ENCODE measurements at regions not wholly inside any gene's neighbourhood (a gene's known extent, or its start where the extent isn't known, plus 50 kb on each side); places are given as distances from the start of the nearest gene placed in this dataset.

DNA sequence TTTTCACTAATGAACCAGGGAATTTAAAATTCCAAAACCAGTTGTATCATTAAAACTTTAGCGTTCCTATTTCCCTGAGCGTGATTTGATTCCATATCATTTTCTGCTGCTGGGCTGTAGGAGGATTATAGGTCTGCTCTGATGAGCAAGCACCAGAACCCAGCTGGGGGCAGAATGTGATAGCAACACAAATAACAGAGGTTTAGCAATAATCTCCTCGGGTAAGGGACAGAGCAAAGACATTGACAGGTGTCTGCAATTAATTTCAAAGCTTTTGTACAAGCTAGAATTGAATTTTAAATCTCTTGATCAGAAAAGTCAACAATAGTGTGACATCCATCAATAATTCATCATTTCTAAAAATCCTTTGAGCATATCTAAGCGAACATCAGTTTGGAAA, 163.4 kb upstream of the RAP2B start:
- Histone ChIP-seq H3K27ac (ENCODE audit: low read depth in 2 of 2, low read length in 2 of 2) (no peak overlapping the region), H3K9me3 (ENCODE audit: control insufficient read depth in 2 of 3, insufficient read depth in 1 of 3, low read length in 3 of 3) (no peaks in the 10 kb centered on the region), H3K36me3 (ENCODE audit: control insufficient read depth in 2 of 3, insufficient read depth in 3 of 3, low read length in 3 of 3) (no peaks in the 10 kb centered on the region), H3K4me1 (ENCODE audit: control insufficient read depth in 2 of 3, insufficient read depth in 2 of 3, low read depth in 1 of 3, low read length in 3 of 3) (no peaks in the 10 kb centered on the region), H3K27me3 (ENCODE audit: control insufficient read depth, insufficient read depth, low read length) (no peaks in the 10 kb centered on the region), H3K4me3 (ENCODE audit: low read length in 3 of 3) (no peak overlapping the region), H3K9ac (ENCODE audit: low read length in 3 of 3) (no peak overlapping the region)
- no peak for TF ChIP-seq CTCF (IDR thresholded peaks at IDR 0.05; ENCODE audit: borderline replicate concordance, extremely low read depth, insufficient read depth)
- intact Hi-C loops (cut with DNase I) = no loop called here
- FAIRE-seq (no peak), DNase-seq (no peak)

GRCh38 chr3:153000325-153000724, 161.7 kb upstream of the RAP2B start:
- intact Hi-C loops (cut with DNase I) = no loop called here
- FAIRE-seq (no peak), DNase-seq (no peak)
- Histone ChIP-seq H3K27me3 (ENCODE audit: control insufficient read depth, insufficient read depth, low read length) (no peaks in the 10 kb centered on the region), H3K4me1 (ENCODE audit: control insufficient read depth in 2 of 3, insufficient read depth in 2 of 3, low read depth in 1 of 3, low read length in 3 of 3) (no peaks in the 10 kb centered on the region), H3K9ac (ENCODE audit: low read length in 3 of 3) (no peak overlapping the region), H3K4me3 (ENCODE audit: low read length in 3 of 3) (no peak overlapping the region), H3K9me3 (ENCODE audit: control insufficient read depth in 2 of 3, insufficient read depth in 1 of 3, low read length in 3 of 3) (no peaks in the 10 kb centered on the region), H3K27ac (ENCODE audit: low read depth in 2 of 2, low read length in 2 of 2) (no peak overlapping the region), H3K36me3 (ENCODE audit: control insufficient read depth in 2 of 3, insufficient read depth in 3 of 3, low read length in 3 of 3) (no peaks in the 10 kb centered on the region)
- TF ChIP-seq CTCF (IDR thresholded peaks at IDR 0.05; ENCODE audit: borderline replicate concordance, extremely low read depth, insufficient read depth) = no peak

- H3K4me3 ChIP-seq (ENCODE audit: low read length in 3 of 3) = no peak overlapping the region
- FAIRE-seq = no peak
- no peaks in the 10 kb centered on the region for H3K4me1 ChIP-seq (ENCODE audit: control insufficient read depth in 2 of 3, insufficient read depth in 2 of 3, low read depth in 1 of 3, low read length in 3 of 3)
- no peaks in the 10 kb centered on the region for H3K9me3 ChIP-seq (ENCODE audit: control insufficient read depth in 2 of 3, insufficient read depth in 1 of 3, low read length in 3 of 3)
- DNase-seq = no peak
- H3K27ac ChIP-seq (ENCODE audit: low read depth in 2 of 2, low read length in 2 of 2) = no peak overlapping the region
- H3K9ac ChIP-seq (ENCODE audit: low read length in 3 of 3) = no peak overlapping the region
- H3K27me3 ChIP-seq (ENCODE audit: control insufficient read depth, insufficient read depth, low read length) = no peaks in the 10 kb centered on the region
- no peak for TF ChIP-seq CTCF (IDR thresholded peaks at IDR 0.05; ENCODE audit: borderline replicate concordance, extremely low read depth, insufficient read depth)
- no peaks in the 10 kb centered on the region for H3K36me3 ChIP-seq (ENCODE audit: control insufficient read depth in 2 of 3, insufficient read depth in 3 of 3, low read length in 3 of 3)
- intact Hi-C loops (cut with DNase I) = no loop called here
Observed at GRCh38 chr3:153001210-153002078, 160.6 kb upstream of the RAP2B start.
